ENCODE measurements at regions not wholly inside any gene's neighbourhood (a gene's known extent, or its start where the extent isn't known, plus 50 kb on each side); places are given as distances from the start of the nearest gene placed in this dataset.

DNA sequence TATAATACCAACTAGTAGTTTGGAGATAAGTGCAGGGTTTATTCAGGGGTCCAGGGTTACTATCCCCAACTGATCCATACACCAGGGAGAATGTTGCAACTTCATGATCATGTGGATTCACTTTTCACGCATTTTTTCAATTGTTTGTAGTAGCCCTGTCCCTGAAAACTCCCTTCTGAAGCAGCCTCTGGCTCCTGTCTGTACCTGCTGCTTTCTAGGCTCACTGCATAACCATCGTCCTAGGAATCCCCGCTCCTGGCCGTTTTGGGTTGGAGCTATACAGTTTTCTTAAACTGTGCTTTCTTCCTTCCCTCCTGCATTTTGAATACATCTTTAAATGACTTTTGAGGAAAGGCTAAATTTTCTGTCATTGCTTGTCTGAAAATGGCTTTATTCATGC, 154.1 kb downstream of the SDHAF3 start:
- TF ChIP-seq CTCF (IDR thresholded peaks at IDR 0.05) (no peak), POLR2A (IDR thresholded peaks at IDR 0.05) (no peak)

Measured in sigmoid colon (tissue), 3 donors.